K562 (cell line): ENCODE measurements at regions not wholly inside any gene's neighbourhood (a gene's known extent, or its start where the extent isn't known, plus 50 kb on each side); places are given as distances from the start of the nearest gene placed in this dataset.
A peak's percentile ranks its signal among the peaks of the same experiment; 100 is the strongest.

Experiments
- AFF1 ChIP-seq, 2 experiments: fragments of 450-650 bp; IDR thresholded peaks; 2 replicates each; pipeline ENCODE4 v1.6.1; 2018; ENCODE audit warnings: mild to moderate bottlenecking in 2 of 2, low read depth in 1 of 2; ENCODE audit not compliant: partially characterized antibody in 2 of 2
- C11orf30 ChIP-seq: fragments of 450-650 bp; IDR thresholded peaks from 2 replicates; pipeline ENCODE4 v1.6.1; 2016; ENCODE audit warnings: low read depth, mild to moderate bottlenecking
- FOXM1 ChIP-seq, 2 experiments: fragments of 450-650 bp in 1 of 2; sonication (generic) in 1 of 2; formaldehyde crosslinking in 1 of 2; IDR thresholded peaks; 2 replicates each; pipeline versions ENCODE4 v1.6.1 to v1.9.0; 2017 to 2022; ENCODE audit warnings: low read depth in 2 of 2, mild to moderate bottlenecking in 2 of 2, missing genetic modification reagents in 1 of 2, moderate library complexity in 1 of 2
- GATA2 ChIP-seq: sonication (generic); formaldehyde crosslinking; IDR thresholded peaks from 2 replicates; pipeline ENCODE4 v1.4.0; 2020; ENCODE audit warnings: mild to moderate bottlenecking, missing genetic modification reagents
- GTF2E2 ChIP-seq: fragments of 200-800 bp; sonication (Bioruptor generic); IDR thresholded peaks from 2 replicates; pipeline ENCODE4 v1.6.1; 2016; ENCODE audit warnings: missing genetic modification characterization, missing compliant biosample characterization
- HEY1 ChIP-seq: fragments of 250-450 bp; sonication (Bioruptor Pico); IDR thresholded peaks from 2 replicates; pipeline ENCODE4 v1.5.0; 2020; ENCODE audit warnings: mild to moderate bottlenecking, moderate library complexity, borderline replicate concordance
- ILK ChIP-seq: fragments of 450-650 bp; IDR thresholded peaks from 2 replicates; pipeline ENCODE4 v1.6.1; 2016; ENCODE audit warnings: missing genetic modification characterization, low read depth, mild to moderate bottlenecking, missing compliant biosample characterization, moderate library complexity, borderline replicate concordance
- MAFF ChIP-seq: IDR thresholded peaks from 2 replicates; pipeline ENCODE4 v1.6.1; 2012; ENCODE audit warnings: low read length, improper control_type of control experiment
- MAFG ChIP-seq: fragments of 450-650 bp; conservative IDR thresholded peaks from 2 replicates; pipeline ENCODE4 v1.6.1; 2016; ENCODE audit warnings: missing genetic modification characterization, missing compliant biosample characterization
- MECOM ChIP-seq: fragments of 250-450 bp; sonication (Bioruptor Pico); IDR thresholded peaks from 2 replicates; pipeline ENCODE4 v1.8.0; 2022; ENCODE audit warnings: inconsistent platforms
- NELFE ChIP-seq: IDR thresholded peaks from 2 replicates; pipeline ENCODE4 v1.6.1; 2011; ENCODE audit warnings: mild to moderate bottlenecking; ENCODE audit not compliant: insufficient read depth, insufficient read length
- PHB2 ChIP-seq: fragments of 450-650 bp; IDR thresholded peaks from 2 replicates; pipeline ENCODE4 v1.6.1; 2017; ENCODE audit warnings: low read depth
- POU5F1 ChIP-seq: fragments of 150-350 bp; IDR thresholded peaks from 2 replicates; pipeline ENCODE4 v1.6.1; 2014; ENCODE audit warnings: borderline replicate concordance, low read length, low read depth, mild to moderate bottlenecking; ENCODE audit not compliant: partially characterized antibody
- STAT5A ChIP-seq: IDR thresholded peaks from 2 replicates; pipeline ENCODE4 v1.6.1; 2012; ENCODE audit warnings: low read length, inconsistent platforms, borderline replicate concordance
- ZHX1 ChIP-seq: fragments of 150-350 bp; conservative IDR thresholded peaks from 2 replicates; pipeline ENCODE4 v1.6.1; 2014; ENCODE audit warnings: low read length
- ZNF280A ChIP-seq: fragments of 450-650 bp; IDR thresholded peaks from 2 replicates; pipeline ENCODE4 v1.6.1; 2018; ENCODE audit warnings: mild to moderate bottlenecking, low read depth; ENCODE audit not compliant: partially characterized antibody
- ZNF75A ChIP-seq: fragments of 450-650 bp; formaldehyde crosslinking; IDR thresholded peaks from 2 replicates; pipeline ENCODE4 v1.4.0; 2020; ENCODE audit warnings: mild to moderate bottlenecking
- TF ChIP-seq, protein P1 (sequence below): fragments of 450-650 bp; formaldehyde crosslinking; IDR thresholded peaks from 2 replicates; pipeline ENCODE4 v1.4.0; 2022; ENCODE audit warnings: missing genetic modification characterization
- TF ChIP-seq, protein P2 (sequence below): sonication (generic); formaldehyde crosslinking; IDR thresholded peaks from 2 replicates; pipeline ENCODE4 v1.9.0; 2022; ENCODE audit warnings: mild to moderate bottlenecking, missing genetic modification reagents

DNA sequence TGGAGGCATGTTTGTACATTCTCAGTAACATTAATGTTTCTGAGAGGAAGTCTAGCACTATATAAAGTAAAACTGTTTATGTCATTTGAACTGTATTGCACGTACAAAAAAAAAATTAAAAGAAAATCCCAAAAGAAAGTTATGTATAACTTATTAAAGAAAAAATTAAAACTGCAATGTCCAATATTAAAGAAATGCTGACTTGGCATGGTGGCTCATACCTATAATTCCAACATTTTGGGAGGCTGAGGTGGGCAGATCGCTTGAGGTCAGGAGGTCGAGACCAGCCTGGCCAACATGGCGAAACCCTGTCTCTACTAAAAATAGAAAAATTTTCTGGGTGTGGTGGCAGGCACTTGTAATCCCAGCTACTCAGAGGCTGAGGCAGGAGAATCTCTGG, 178.7 kb upstream of the VIPR2 start (continued):
- TF ChIP-seq, protein P1, sequence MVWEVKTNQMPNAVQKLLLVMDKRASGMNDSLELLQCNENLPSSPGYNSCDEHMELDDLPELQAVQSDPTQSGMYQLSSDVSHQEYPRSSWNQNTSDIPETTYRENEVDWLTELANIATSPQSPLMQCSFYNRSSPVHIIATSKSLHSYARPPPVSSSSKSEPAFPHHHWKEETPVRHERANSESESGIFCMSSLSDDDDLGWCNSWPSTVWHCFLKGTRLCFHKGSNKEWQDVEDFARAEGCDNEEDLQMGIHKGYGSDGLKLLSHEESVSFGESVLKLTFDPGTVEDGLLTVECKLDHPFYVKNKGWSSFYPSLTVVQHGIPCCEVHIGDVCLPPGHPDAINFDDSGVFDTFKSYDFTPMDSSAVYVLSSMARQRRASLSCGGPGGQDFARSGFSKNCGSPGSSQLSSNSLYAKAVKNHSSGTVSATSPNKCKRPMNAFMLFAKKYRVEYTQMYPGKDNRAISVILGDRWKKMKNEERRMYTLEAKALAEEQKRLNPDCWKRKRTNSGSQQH (CRISPR knock-in tag), result no peak
- TF ChIP-seq MAFF (peak; percentile 68), POU5F1 (no peak), AFF1 (IDR thresholded peaks at IDR 0.05; ENCODE audit: low read depth in 1 of 2, partially characterized antibody in 2 of 2) (no peak), NELFE (no peak), ZNF280A (no peak), MECOM (no peak), MAFG (tag) (peak; percentile 78), C11orf30 (peak; percentile 81), FOXM1 (IDR thresholded peaks at IDR 0.05; ENCODE audit: low read depth) (no peak), FOXM1 (CRISPR knock-in tag; IDR thresholded peaks at IDR 0.05; ENCODE audit: low read depth) (no peak), ZNF75A (no peak), ZHX1 (no peak), GTF2E2 (tag) (no peak), HEY1 (CRISPR knock-in tag) (no peak), GATA2 (no peak), PHB2 (no peak), ILK (no peak), STAT5A (no peak)
- TF ChIP-seq, protein P2, sequence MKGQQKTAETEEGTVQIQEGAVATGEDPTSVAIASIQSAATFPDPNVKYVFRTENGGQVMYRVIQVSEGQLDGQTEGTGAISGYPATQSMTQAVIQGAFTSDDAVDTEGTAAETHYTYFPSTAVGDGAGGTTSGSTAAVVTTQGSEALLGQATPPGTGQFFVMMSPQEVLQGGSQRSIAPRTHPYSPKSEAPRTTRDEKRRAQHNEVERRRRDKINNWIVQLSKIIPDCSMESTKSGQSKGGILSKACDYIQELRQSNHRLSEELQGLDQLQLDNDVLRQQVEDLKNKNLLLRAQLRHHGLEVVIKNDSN (CRISPR knock-in tag), result no peak
